ENCODE measurements at regions not wholly inside any gene's neighbourhood (a gene's known extent, or its start where the extent isn't known, plus 50 kb on each side); places are given as distances from the start of the nearest gene placed in this dataset.

DNA sequence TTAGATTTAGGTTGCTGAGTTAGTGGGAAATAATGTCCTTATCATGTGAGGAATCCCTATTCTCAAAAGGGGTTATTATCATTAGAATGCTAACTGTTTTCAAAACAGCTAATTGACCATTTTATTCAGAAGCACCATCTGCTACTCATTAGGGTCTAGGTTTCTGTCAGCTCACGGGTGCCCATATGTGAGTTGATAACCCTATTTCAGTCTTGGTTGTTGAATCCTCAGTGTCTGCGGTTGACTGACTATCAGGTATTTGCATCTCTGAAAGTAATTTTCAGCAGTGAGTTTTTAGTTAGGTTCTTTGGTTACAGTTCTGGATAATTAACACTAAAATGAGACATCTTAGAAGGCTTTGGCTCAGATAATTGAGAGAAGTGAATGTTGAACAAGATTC lies 1404.0 kb downstream of the AACS start:
- TF ChIP-seq GATA3 (IDR thresholded peaks at IDR 0.05; ENCODE audit: low read depth, low read length) (no peak), GATA2 (IDR thresholded peaks at IDR 0.05; ENCODE audit: low read depth, low read length) (no peak)

All from SH-SY5Y (cell line).